ENCODE measurements at regions not wholly inside any gene's neighbourhood (a gene's known extent, or its start where the extent isn't known, plus 50 kb on each side); places are given as distances from the start of the nearest gene placed in this dataset.

DNA sequence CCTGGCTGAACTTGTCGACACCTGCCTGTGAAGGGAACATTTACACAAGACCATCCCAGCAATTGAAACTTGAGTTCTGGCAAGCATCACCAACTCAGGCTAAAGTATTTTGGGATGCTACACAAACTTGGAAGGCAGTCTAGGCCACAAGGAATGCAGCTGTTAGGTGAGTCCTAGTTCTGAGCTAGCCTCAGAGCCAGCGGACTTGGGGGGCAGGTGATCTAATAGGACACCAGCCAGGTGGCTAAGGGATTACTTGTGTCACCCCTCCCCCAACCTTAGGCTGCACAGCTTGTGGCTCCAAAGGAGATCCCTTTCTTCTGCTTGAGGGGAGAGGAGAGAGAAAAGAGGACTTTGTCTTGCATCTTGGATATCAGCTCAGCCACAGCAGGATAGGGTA is 62.3 kb upstream of the DKK2 start:
- Histone ChIP-seq H3K27ac (ENCODE audit: low read depth, low read length, poor library complexity, severe bottlenecking) (no peak overlapping the region), H3K36me3 (ENCODE audit: insufficient read depth, low read length, poor library complexity, severe bottlenecking) (no peaks in the 10 kb centered on the region), H3K4me1 (ENCODE audit: insufficient read depth, low read length, poor library complexity, severe bottlenecking) (peaks cover 20% of the 10 kb centered on the region), H3K9me3 (ENCODE audit: low read depth, low read length, poor library complexity, severe bottlenecking) (no peaks in the 10 kb centered on the region), H3K27me3 (replicated peaks; ENCODE audit: insufficient read depth, low read depth, low read length, poor library complexity) (no peaks in the 10 kb centered on the region), H3K4me3 (ENCODE audit: low read depth, low read length, poor library complexity, severe bottlenecking) (no peak overlapping the region)
- ChIA-PET CTCF (no interaction called here), POLR2A (ENCODE audit: low non-redundant PET) (no interaction called here)
- intact Hi-C loops (cut with micrococcal nuclease; ENCODE audit: unreplicated experiment), result no loop called here
- DNase-seq (ENCODE audit: low spot score), result no peak
- TF ChIP-seq CTCF (conservative IDR thresholded peaks at IDR 0.05; ENCODE audit: low read depth, low read length), result no peak
- no peak for TF ChIP-seq EZH2 (IDR thresholded peaks at IDR 0.05; ENCODE audit: borderline replicate concordance, low read depth, low read length, poor library complexity, severe bottlenecking)
- no TSS peak for BruUV-seq (replicated peaks)

- Histone ChIP-seq H3K27me3 (replicated peaks; ENCODE audit: insufficient read depth, low read depth, low read length, poor library complexity) (no peaks in the 10 kb centered on the region), H3K4me3 (ENCODE audit: low read depth, low read length, poor library complexity, severe bottlenecking) (no peak overlapping the region), H3K36me3 (ENCODE audit: insufficient read depth, low read length, poor library complexity, severe bottlenecking) (no peaks in the 10 kb centered on the region), H3K27ac (ENCODE audit: low read depth, low read length, poor library complexity, severe bottlenecking) (peak overlapping the region; percentile 71), H3K9me3 (ENCODE audit: low read depth, low read length, poor library complexity, severe bottlenecking) (no peaks in the 10 kb centered on the region), H3K4me1 (ENCODE audit: insufficient read depth, low read length, poor library complexity, severe bottlenecking) (peaks cover 20% of the 10 kb centered on the region)
- peak; percentile 65 for DNase-seq (ENCODE audit: low spot score)
- no peak for TF ChIP-seq EZH2 (IDR thresholded peaks at IDR 0.05; ENCODE audit: borderline replicate concordance, low read depth, low read length, poor library complexity, severe bottlenecking)
- TF ChIP-seq CTCF (conservative IDR thresholded peaks at IDR 0.05; ENCODE audit: low read depth, low read length), result no peak
- ChIA-PET CTCF (interaction anchor here (1.4 kb wide), 1 partner anchor 88 kb away, joined by 5 read pairs; no protein-coding TSS in a partner anchor), POLR2A (ENCODE audit: low non-redundant PET) (no interaction called here)
- intact Hi-C loops (cut with micrococcal nuclease; ENCODE audit: unreplicated experiment), result loop anchor here (1.0 to 2.0 kb wide), 4 partner anchors 70 to 424 kb away; no protein-coding TSS in a partner anchor
- no TSS peak for BruUV-seq (replicated peaks)
Observed at GRCh38 chr4:107094976-107095375, 58.9 kb upstream of the DKK2 start.

DNA sequence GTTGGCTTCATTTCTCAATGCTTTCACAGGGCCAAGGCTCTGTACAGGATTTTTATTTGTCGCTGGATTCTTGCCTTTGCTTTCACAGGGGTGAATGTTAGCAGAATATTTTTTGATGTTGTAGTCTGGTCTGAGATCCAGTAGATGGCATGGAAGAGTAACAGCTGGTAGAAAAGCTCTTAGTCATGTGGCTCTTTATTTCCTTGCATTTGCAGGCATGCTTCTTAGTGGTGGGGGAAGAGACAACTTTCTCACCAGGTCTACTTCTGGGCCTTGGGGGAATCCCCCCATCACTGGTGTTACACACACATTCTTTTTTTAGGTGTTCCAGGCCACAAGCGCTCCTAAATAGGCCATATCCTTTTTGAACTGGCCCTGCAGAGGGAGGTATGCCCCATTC is 58.2 kb upstream of the DKK2 start:
- H3K27ac ChIP-seq (ENCODE audit: low read depth, low read length, poor library complexity, severe bottlenecking), result peak overlapping the region; percentile 71
- DNase-seq (ENCODE audit: low spot score), result peak; percentile 82
- no peak overlapping the region for H3K4me3 ChIP-seq (ENCODE audit: low read depth, low read length, poor library complexity, severe bottlenecking)
- peak; percentile 69 for TF ChIP-seq CTCF (conservative IDR thresholded peaks at IDR 0.05; ENCODE audit: low read depth, low read length)
- no peak for TF ChIP-seq EZH2 (IDR thresholded peaks at IDR 0.05; ENCODE audit: borderline replicate concordance, low read depth, low read length, poor library complexity, severe bottlenecking)
- H3K36me3 ChIP-seq (ENCODE audit: insufficient read depth, low read length, poor library complexity, severe bottlenecking), result no peaks in the 10 kb centered on the region
- no TSS peak for BruUV-seq (replicated peaks)
- H3K4me1 ChIP-seq (ENCODE audit: insufficient read depth, low read length, poor library complexity, severe bottlenecking), result peaks cover 20% of the 10 kb centered on the region
- ChIA-PET POLR2A (ENCODE audit: low non-redundant PET) (no interaction called here), CTCF (interaction anchor here (1.4 kb wide), 1 partner anchor 89 kb away, joined by 5 read pairs; no protein-coding TSS in a partner anchor)
- intact Hi-C loops (cut with micrococcal nuclease; ENCODE audit: unreplicated experiment), result loop anchor here (1.0 to 2.0 kb wide), 4 partner anchors 71 to 424 kb away; no protein-coding TSS in a partner anchor
- no peaks in the 10 kb centered on the region for H3K9me3 ChIP-seq (ENCODE audit: low read depth, low read length, poor library complexity, severe bottlenecking)
- no peaks in the 10 kb centered on the region for H3K27me3 ChIP-seq (replicated peaks; ENCODE audit: insufficient read depth, low read depth, low read length, poor library complexity)

Measured in A673 (cell line).